Tibial nerve (tissue), 4 donors: ENCODE measurements at regions not wholly inside any gene's neighbourhood (a gene's known extent, or its start where the extent isn't known, plus 50 kb on each side); places are given as distances from the start of the nearest gene placed in this dataset.

Experiments used
- DNase-seq, 2 donors: peaks; one replicate each; pipeline ENCODE4 v3.0.0-alpha.2; 2019; ENCODE audit warnings: low spot score in 2 of 2
- H3K27ac ChIP-seq, 4 donors: fragments of 200-600 bp; sonication (generic) in 3 of 4; one replicate each; pipeline ENCODE4 v1.5.1; 2017 to 2019; ENCODE audit warnings: mild to moderate bottlenecking in 1 of 4
- H3K27me3 ChIP-seq, 2 donors: fragments of 200-600 bp; sonication (generic) in 1 of 2; one replicate each; pipeline versions ENCODE4 v1.5.1 to v1.6.0; 2017 to 2019
- H3K36me3 ChIP-seq, 3 donors: fragments of 200-600 bp; sonication (generic); one replicate each; pipeline ENCODE4 v1.5.1; 2018 to 2019
- H3K4me1 ChIP-seq, 4 donors: fragments of 200-600 bp; sonication (generic) in 3 of 4; one replicate each; pipeline ENCODE4 v1.5.1; 2017 to 2019
- H3K4me3 ChIP-seq, 4 donors: fragments of 200-600 bp; sonication (generic) in 3 of 4; one replicate each; pipeline ENCODE4 v1.5.1; 2017 to 2019; ENCODE audit warnings: mild to moderate bottlenecking in 1 of 4, moderate library complexity in 1 of 4
- H3K9me3 ChIP-seq, 4 donors: fragments of 200-600 bp; sonication (generic) in 3 of 4; one replicate each; pipeline ENCODE4 v1.5.1; 2017 to 2019
- CTCF ChIP-seq, 5 experiments: fragments of 200-600 bp in 3 of 5; fragments of 450-650 bp in 2 of 5; sonication (generic) in 3 of 5; IDR thresholded peaks; one replicate each; pipeline ENCODE4 v1.5.1; 2016 to 2019; ENCODE audit warnings: antibody characterized with exemption in 5 of 5, mild to moderate bottlenecking in 3 of 5, moderate library complexity in 2 of 5
- EP300 ChIP-seq, 2 donors: sonication (generic); formaldehyde crosslinking; IDR thresholded peaks; one replicate each; pipeline ENCODE4 v1.6.1; 2017; ENCODE audit warnings: antibody characterized with exemption in 2 of 2, mild to moderate bottlenecking in 1 of 2
- POLR2A ChIP-seq, 2 donors: fragments of 450-650 bp; IDR thresholded peaks; one replicate each; pipeline ENCODE4 v1.6.1; 2017; ENCODE audit warnings: antibody characterized with exemption in 2 of 2, mild to moderate bottlenecking in 2 of 2, moderate library complexity in 2 of 2
- WGBS, 2 donors: methylation state at CpG; one replicate each; pipeline ENCODE4 v1.1.5; 2018; 5-methylcytosine and 5-hydroxymethylcytosine counted together

GRCh38 chr5:7955476-7955875, 86.5 kb downstream of the MTRR start:
- H3K27ac ChIP-seq, result no peak overlapping the region
- WGBS, 2 donors, result 76 to 77% methylated on average over 4 of the region's 4 CpGs

GRCh38 chr5:7957329-7957728, 88.4 kb downstream of the MTRR start:
- H3K4me1 ChIP-seq, result no peaks in the 10 kb centered on the region
- 66 to 71% methylated on average over 4 of the region's 4 CpGs for WGBS, 2 donors
- H3K27ac ChIP-seq, result no peak overlapping the region
- H3K27me3 ChIP-seq, result no peaks in the 10 kb centered on the region
- H3K9me3 ChIP-seq, result no peaks in the 10 kb centered on the region
- no peak for DNase-seq
- no peak for TF ChIP-seq POLR2A (IDR thresholded peaks at IDR 0.05)
- no peak overlapping the region for H3K4me3 ChIP-seq
- no peaks in the 10 kb centered on the region for H3K36me3 ChIP-seq

More at GRCh38 chr5:7955476-7955875, 86.5 kb downstream of the MTRR start:
- Histone ChIP-seq H3K4me3 (no peak overlapping the region), H3K9me3 (no peaks in the 10 kb centered on the region), H3K27me3 (no peaks in the 10 kb centered on the region), H3K36me3 (no peaks in the 10 kb centered on the region), H3K4me1 (no peaks in the 10 kb centered on the region)
- TF ChIP-seq CTCF (IDR thresholded peaks at IDR 0.05) (no peak), POLR2A (IDR thresholded peaks at IDR 0.05) (no peak), EP300 (IDR thresholded peaks at IDR 0.05) (no peak)
- no peak for DNase-seq

GRCh38 chr5:7960142-7960541, 91.2 kb downstream of the MTRR start:
- H3K27ac ChIP-seq, result no peak overlapping the region
- TF ChIP-seq POLR2A (IDR thresholded peaks at IDR 0.05) (no peak), CTCF (IDR thresholded peaks at IDR 0.05) (no peak), EP300 (IDR thresholded peaks at IDR 0.05) (no peak)
- 74 to 80% methylated on average over 7 of the region's 7 CpGs for WGBS, 2 donors
- no peak overlapping the region for H3K4me3 ChIP-seq
- no peaks in the 10 kb centered on the region for H3K9me3 ChIP-seq
- H3K27me3 ChIP-seq, result no peaks in the 10 kb centered on the region
- no peaks in the 10 kb centered on the region for H3K4me1 ChIP-seq
- no peak for DNase-seq
- H3K36me3 ChIP-seq, result no peaks in the 10 kb centered on the region

GRCh38 chr5:7961540-7961939, 92.6 kb downstream of the MTRR start:
- H3K27me3 ChIP-seq, result no peaks in the 10 kb centered on the region
- H3K4me1 ChIP-seq, result no peaks in the 10 kb centered on the region
- TF ChIP-seq CTCF (IDR thresholded peaks at IDR 0.05) (no peak), EP300 (IDR thresholded peaks at IDR 0.05) (no peak), POLR2A (IDR thresholded peaks at IDR 0.05) (no peak)
- no peaks in the 10 kb centered on the region for H3K36me3 ChIP-seq
- no peak for DNase-seq
- H3K27ac ChIP-seq, result no peak overlapping the region
- no peaks in the 10 kb centered on the region for H3K9me3 ChIP-seq
- WGBS, 2 donors, result 75 to 82% methylated on average over 6 of the region's 6 CpGs
- H3K4me3 ChIP-seq, result no peak overlapping the region

- no peak overlapping the region for H3K4me3 ChIP-seq
- 94 to 97% methylated on average over 3 of the region's 3 CpGs for WGBS, 2 donors
Observed at GRCh38 chr5:7970816-7971215, 101.9 kb downstream of the MTRR start.

More at GRCh38 chr5:7970816-7971215, 101.9 kb downstream of the MTRR start:
- Histone ChIP-seq H3K27ac (no peak overlapping the region), H3K9me3 (no peaks in the 10 kb centered on the region), H3K36me3 (no peaks in the 10 kb centered on the region), H3K27me3 (no peaks in the 10 kb centered on the region), H3K4me1 (no peaks in the 10 kb centered on the region)
- no peak for DNase-seq
- TF ChIP-seq POLR2A (IDR thresholded peaks at IDR 0.05), result no peak
- TF ChIP-seq EP300 (IDR thresholded peaks at IDR 0.05), result no peak
- TF ChIP-seq CTCF (IDR thresholded peaks at IDR 0.05), result no peak
